Esophagus squamous epithelium (tissue), 5 donors: ENCODE measurements at regions not wholly inside any gene's neighbourhood (a gene's known extent, or its start where the extent isn't known, plus 50 kb on each side); places are given as distances from the start of the nearest gene placed in this dataset.

Experiments
- DNase-seq: peaks from one replicate; lab custom pipeline; 2025; lab: John Stamatoyannopoulos, UW
- H3K27ac ChIP-seq, 4 donors: fragments of 200-600 bp; sonication (generic); one replicate each; pipeline ENCODE4 v1.5.1; 2016 to 2019; ENCODE audit warnings: mild to moderate bottlenecking in 1 of 4
- H3K27me3 ChIP-seq, 4 donors: fragments of 200-600 bp; sonication (generic); 1 replicate in 3 of 4; 2 replicates in 1 of 4; pipeline versions ENCODE4 v1.5.1 to v1.6.0; 2017 to 2021; ENCODE audit warnings: antibody characterized with exemption in 1 of 4
- H3K36me3 ChIP-seq, 3 donors: fragments of 200-600 bp; sonication (generic); one replicate each; pipeline ENCODE4 v1.5.1; 2016 to 2019
- H3K4me1 ChIP-seq, 3 donors: fragments of 200-600 bp; sonication (generic); one replicate each; pipeline ENCODE4 v1.5.1; 2017 to 2019
- H3K4me3 ChIP-seq, 4 donors: fragments of 200-600 bp; sonication (generic); 1 replicate in 3 of 4; 2 replicates in 1 of 4; pipeline ENCODE4 v1.5.1; 2016 to 2019; ENCODE audit warnings: mild to moderate bottlenecking in 2 of 4, moderate library complexity in 1 of 4
- H3K9me3 ChIP-seq, 3 donors: fragments of 200-600 bp; sonication (generic); one replicate each; pipeline ENCODE4 v1.5.1; 2016 to 2019
- POLR2A ChIP-seq, 4 donors: fragments of 450-650 bp; IDR thresholded peaks; one replicate each; pipeline ENCODE4 v1.6.1; 2017; ENCODE audit warnings: antibody characterized with exemption in 4 of 4, mild to moderate bottlenecking in 4 of 4, moderate library complexity in 3 of 4
- WGBS, 2 donors: methylation state at CpG; one replicate each; pipeline ENCODE4 v1.1.5; 2018; 5-methylcytosine and 5-hydroxymethylcytosine counted together
- intact Hi-C: fragments of 100-400 bp; cut with DNase I; formaldehyde crosslinking; loops from one replicate; pipeline ENCODE4 v1.15.0; 2022
- TF ChIP-seq, protein P1 (sequence below), 6 experiments: fragments of 450-650 bp in 4 of 6; fragments of 200-600 bp in 2 of 6; sonication (generic) in 2 of 6; IDR thresholded peaks; one replicate each; pipeline ENCODE4 v1.5.1; 2016 to 2019; ENCODE audit warnings: antibody characterized with exemption in 6 of 6, mild to moderate bottlenecking in 4 of 6, moderate library complexity in 4 of 6
- donor health status: DM: yes; HTN: yes; CAD: no.

DNA sequence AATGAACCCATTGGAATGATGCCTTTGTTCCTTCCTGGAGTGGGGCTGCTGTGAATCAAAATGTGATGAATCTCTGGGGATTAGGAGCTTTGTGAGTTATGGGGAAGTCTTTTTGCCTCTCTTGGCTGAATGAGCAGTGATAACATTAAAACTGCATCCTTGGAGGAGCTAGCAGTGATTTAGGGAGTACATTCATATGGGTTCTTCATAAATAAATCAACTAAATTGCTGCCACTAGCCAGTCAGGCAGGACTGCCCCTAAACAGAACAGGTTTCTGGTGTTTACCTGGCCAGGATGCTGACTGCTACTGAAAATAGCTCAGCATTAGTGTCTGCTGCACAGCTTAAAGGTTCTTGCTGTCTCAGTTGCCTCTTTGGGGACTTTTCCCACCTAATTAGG lies 244.5 kb upstream of the MEX3C start:
- H3K27me3 ChIP-seq, result peaks cover 0 to 11% (median 0%) of the 10 kb centered on the region in 4 donors
- H3K4me1 ChIP-seq, result no peaks in the 10 kb centered on the region
- H3K36me3 ChIP-seq, result no peaks in the 10 kb centered on the region
- no peaks in the 10 kb centered on the region for H3K9me3 ChIP-seq
- intact Hi-C loops, result no loop called here
- no peak for DNase-seq
- H3K4me3 ChIP-seq, result no peak overlapping the region
- TF ChIP-seq, protein P1, sequence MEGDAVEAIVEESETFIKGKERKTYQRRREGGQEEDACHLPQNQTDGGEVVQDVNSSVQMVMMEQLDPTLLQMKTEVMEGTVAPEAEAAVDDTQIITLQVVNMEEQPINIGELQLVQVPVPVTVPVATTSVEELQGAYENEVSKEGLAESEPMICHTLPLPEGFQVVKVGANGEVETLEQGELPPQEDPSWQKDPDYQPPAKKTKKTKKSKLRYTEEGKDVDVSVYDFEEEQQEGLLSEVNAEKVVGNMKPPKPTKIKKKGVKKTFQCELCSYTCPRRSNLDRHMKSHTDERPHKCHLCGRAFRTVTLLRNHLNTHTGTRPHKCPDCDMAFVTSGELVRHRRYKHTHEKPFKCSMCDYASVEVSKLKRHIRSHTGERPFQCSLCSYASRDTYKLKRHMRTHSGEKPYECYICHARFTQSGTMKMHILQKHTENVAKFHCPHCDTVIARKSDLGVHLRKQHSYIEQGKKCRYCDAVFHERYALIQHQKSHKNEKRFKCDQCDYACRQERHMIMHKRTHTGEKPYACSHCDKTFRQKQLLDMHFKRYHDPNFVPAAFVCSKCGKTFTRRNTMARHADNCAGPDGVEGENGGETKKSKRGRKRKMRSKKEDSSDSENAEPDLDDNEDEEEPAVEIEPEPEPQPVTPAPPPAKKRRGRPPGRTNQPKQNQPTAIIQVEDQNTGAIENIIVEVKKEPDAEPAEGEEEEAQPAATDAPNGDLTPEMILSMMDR (IDR thresholded peaks at IDR 0.05), result no peak
- no peak for TF ChIP-seq POLR2A (IDR thresholded peaks at IDR 0.05)
- H3K27ac ChIP-seq, result no peak overlapping the region

DNA sequence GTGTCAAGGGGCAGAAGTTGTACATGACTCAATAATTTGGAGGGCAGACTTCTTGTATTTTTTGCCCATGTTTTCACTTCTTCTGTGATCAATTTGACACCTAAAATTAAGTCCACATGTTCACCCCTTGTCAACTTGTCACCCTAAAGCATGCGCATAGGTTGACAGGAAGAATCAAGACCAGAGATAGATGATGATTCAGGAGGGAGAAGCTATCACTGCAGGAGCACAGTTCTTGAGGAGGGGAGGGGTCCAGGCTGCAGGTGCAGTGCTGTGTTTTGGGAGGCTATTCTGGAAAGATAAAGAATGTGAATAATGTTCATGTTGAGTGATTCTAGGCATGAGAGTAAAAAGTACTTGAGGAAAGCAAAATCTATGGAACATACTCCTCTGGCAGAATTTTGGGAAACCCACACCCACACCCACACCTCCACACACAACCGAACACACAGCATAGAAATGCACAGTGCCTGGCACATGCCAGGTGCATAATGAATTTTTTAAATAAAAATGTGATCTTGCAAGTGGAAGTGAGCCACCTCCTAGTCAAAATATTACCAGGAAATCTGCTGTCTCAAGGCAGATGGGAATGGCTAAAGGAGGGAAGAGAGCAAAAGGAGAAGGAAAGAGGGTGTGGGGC lies 249.2 kb upstream of the MEX3C start:
- DNase-seq, result no peak
- peaks cover 0 to 13% (median 0%) of the 10 kb centered on the region in 4 donors for H3K27me3 ChIP-seq
- 66 to 85% methylated on average over 2 of the region's 2 CpGs for WGBS, 2 donors
- intact Hi-C loops, result no loop called here
- TF ChIP-seq, protein P1 (IDR thresholded peaks at IDR 0.05), result no peak
- TF ChIP-seq POLR2A (IDR thresholded peaks at IDR 0.05), result no peak
- H3K9me3 ChIP-seq, result no peaks in the 10 kb centered on the region
- H3K4me3 ChIP-seq, result no peak overlapping the region
- no peaks in the 10 kb centered on the region for H3K36me3 ChIP-seq
- no peaks in the 10 kb centered on the region for H3K4me1 ChIP-seq
- H3K27ac ChIP-seq, result no peak overlapping the region

DNA sequence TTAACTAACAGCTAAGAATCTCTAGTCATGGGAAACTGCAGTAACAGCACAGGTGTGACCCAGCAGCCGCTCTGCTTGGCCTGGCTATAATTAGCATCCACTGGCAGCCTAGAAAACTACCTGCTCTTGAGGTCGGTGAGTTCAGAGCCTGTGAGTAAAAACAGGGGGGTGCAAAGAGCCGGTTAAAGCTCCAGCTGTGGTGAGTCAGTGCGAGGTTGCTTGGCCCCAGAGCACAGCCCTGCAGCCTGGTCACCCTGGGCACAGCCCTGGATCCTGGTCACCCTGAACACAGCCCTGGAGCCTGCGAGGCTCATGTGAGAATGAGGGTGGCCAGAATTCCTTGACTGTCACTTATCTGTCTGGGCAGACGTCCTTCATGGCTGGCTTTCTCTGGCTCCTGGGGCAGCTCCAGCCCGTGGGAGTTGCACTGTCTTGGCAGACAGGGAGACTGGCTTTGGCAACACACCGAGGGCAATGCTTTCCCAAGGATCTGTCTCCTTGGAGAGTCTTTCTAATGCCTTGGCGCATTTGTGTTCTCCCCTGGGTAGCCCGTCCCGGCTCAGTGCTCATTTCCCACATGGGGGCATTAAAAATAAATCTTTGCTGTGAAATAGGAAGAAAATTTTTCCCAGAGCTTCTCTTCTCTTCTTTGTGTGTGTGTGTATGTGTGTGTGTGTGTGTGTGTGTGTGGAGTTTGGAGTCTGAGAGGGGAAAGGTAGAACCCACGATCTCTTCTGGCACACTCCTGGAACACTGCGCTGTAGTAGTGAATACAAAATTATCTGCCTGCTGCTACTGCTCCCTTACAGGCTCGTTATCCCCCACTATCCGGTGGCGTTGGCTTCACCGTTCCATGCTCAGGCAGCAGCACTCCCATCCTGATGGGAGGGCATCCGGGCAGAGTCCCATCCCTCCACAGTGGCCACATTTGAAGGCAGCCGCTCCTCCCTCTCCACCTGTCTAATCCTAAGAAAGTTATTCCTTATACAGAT lies 250.2 kb upstream of the MEX3C start:
- Histone ChIP-seq H3K36me3 (no peaks in the 10 kb centered on the region), H3K9me3 (no peaks in the 10 kb centered on the region), H3K27ac (no peak overlapping the region), H3K4me1 (no peaks in the 10 kb centered on the region), H3K4me3 (no peak overlapping the region), H3K27me3 (peaks cover 0 to 13% (median 0%) of the 10 kb centered on the region in 4 donors)
- no peak for DNase-seq
- TF ChIP-seq POLR2A (IDR thresholded peaks at IDR 0.05), result no peak
- TF ChIP-seq, protein P1 (IDR thresholded peaks at IDR 0.05), result no peak
- 49 to 60% methylated on average over 16 to 17 of the region's 19 CpGs for WGBS, 2 donors
- intact Hi-C loops, result no loop called here

DNA sequence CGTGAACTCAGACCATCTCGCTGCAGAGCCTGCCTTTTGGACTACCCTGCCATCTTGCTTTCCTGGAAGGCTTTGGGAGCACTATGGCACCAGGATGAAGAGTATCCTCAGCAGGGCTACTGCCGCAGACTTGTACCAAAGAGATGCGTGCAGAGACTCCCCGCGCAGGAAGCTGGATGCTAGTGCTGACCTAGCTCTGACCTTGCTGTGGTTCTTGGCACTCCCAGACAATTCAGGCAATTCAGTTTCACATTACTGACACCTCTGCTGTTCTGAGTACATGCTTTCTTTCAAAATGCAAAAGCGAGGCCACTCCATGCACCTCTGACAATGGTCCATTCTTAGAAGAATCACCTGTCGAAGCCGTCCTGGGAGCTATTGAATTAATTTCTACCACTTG lies 251.5 kb upstream of the MEX3C start:
- no peaks in the 10 kb centered on the region for H3K4me1 ChIP-seq
- 83 to 84% methylated on average over 6 to 9 of the region's 9 CpGs for WGBS, 2 donors
- H3K27ac ChIP-seq, result no peak overlapping the region
- no peak for DNase-seq
- H3K4me3 ChIP-seq, result no peak overlapping the region
- intact Hi-C loops, result no loop called here
- TF ChIP-seq, protein P1 (IDR thresholded peaks at IDR 0.05), result no peak
- no peak for TF ChIP-seq POLR2A (IDR thresholded peaks at IDR 0.05)
- no peaks in the 10 kb centered on the region for H3K9me3 ChIP-seq
- peaks cover 0 to 6% (median 0%) of the 10 kb centered on the region in 4 donors for H3K27me3 ChIP-seq
- no peaks in the 10 kb centered on the region for H3K36me3 ChIP-seq

DNA sequence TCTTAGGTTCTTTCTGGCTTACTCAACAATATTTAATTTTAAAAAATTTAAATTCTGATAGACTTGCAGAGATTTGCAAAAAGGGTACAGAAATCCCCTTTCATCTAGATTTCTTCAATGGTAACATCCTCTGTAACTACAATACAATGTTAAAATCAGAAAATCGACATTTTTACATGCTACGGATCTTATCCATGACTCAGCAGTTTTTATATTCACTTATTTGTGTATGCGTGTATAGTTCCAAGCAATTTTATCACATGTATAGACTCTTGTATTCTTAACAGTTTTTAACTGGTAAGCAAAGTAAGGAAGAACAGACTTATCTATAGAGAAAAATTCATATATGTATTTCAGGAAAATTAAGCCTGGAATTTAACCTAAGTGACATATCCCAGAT lies 256.1 kb upstream of the MEX3C start:
- peaks cover 0 to under 1% (median 0%) of the 10 kb centered on the region in 4 donors for H3K27me3 ChIP-seq
- TF ChIP-seq, protein P1 (IDR thresholded peaks at IDR 0.05), result no peak
- no peak for TF ChIP-seq POLR2A (IDR thresholded peaks at IDR 0.05)
- WGBS, 2 donors, result 85 to 88% methylated on average over 3 of the region's 3 CpGs
- DNase-seq, result no peak
- H3K9me3 ChIP-seq, result no peaks in the 10 kb centered on the region
- H3K27ac ChIP-seq, result no peak overlapping the region
- no peak overlapping the region for H3K4me3 ChIP-seq
- no peaks in the 10 kb centered on the region for H3K4me1 ChIP-seq
- H3K36me3 ChIP-seq, result no peaks in the 10 kb centered on the region
- intact Hi-C loops, result no loop called here
